Epithelial cell of proximal tubule (primary cell): ENCODE measurements at regions not wholly inside any gene's neighbourhood (a gene's known extent, or its start where the extent isn't known, plus 50 kb on each side); places are given as distances from the start of the nearest gene placed in this dataset.
A peak's percentile ranks its signal among the peaks of the same experiment; 100 is the strongest.

ENCODE experiments used
- DNase-seq: peaks from one replicate; pipeline ENCODE4 v3.0.0-alpha.2; 2011; ENCODE audit warnings: low read depth
- H3K4me3 ChIP-seq: 2 replicates; pipeline ENCODE4 v1.5.1; 2011; ENCODE audit warnings: low read depth, mild to moderate bottlenecking, low read length
- TF ChIP-seq, protein P1 (sequence below): conservative IDR thresholded peaks from 2 replicates; pipeline ENCODE4 v1.5.1; 2012; ENCODE audit warnings: low read depth, mild to moderate bottlenecking, low read length

DNA sequence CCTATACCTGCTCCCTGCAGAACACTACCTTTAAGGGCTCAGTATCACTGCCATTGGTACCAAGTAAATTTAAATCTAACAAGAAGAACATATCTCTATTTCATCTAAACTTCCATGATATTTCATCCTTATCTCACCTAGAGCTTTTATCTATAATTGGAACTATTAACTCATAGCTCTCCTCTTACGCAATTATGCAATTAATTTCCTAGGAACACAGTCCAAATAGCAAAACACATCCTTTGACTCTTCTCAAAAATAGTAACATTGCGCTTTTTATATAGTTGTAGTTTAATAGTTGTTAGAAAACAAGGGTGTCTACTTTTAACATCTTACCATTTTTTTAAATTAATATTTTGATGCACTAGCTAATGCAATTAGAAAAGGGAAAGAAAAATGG is 986.8 kb upstream of the SLC35B3 start:
- DNase-seq, result no peak
- no peak overlapping the region for H3K4me3 ChIP-seq
- TF ChIP-seq, protein P1, sequence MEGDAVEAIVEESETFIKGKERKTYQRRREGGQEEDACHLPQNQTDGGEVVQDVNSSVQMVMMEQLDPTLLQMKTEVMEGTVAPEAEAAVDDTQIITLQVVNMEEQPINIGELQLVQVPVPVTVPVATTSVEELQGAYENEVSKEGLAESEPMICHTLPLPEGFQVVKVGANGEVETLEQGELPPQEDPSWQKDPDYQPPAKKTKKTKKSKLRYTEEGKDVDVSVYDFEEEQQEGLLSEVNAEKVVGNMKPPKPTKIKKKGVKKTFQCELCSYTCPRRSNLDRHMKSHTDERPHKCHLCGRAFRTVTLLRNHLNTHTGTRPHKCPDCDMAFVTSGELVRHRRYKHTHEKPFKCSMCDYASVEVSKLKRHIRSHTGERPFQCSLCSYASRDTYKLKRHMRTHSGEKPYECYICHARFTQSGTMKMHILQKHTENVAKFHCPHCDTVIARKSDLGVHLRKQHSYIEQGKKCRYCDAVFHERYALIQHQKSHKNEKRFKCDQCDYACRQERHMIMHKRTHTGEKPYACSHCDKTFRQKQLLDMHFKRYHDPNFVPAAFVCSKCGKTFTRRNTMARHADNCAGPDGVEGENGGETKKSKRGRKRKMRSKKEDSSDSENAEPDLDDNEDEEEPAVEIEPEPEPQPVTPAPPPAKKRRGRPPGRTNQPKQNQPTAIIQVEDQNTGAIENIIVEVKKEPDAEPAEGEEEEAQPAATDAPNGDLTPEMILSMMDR, result no peak

DNA sequence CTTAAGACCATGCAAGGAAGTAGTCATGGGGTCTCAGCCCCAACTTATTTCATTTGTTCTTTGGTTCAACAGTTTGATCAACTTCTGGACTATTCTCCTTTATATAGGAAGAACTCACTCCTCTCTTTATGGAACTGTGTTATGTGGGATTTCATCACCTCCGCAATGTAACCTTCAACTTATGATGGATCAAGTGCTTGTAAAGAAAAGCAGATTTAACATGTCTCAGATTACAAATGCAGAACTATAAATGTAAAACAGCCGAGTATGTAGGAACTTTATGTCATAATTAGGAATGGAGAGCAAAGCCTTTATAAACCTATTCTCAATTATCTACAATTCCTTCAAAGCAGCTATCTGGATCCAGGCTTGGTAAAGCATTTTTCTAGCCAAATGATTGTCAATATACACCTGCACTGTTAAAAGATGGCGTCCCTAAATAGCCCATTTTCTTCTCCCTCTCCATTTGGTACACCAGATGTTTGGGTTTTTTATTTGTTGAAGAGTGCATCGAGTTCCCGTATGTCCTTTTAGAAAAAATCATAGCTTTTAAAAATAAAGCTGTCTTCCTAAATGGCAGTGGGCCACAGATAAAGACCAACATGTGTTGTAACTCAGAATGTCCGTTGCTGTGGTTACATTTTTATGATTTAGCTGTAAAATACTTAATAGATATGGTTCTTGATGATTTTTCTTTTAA is 985.1 kb upstream of the SLC35B3 start:
- H3K4me3 ChIP-seq, result no peak overlapping the region
- TF ChIP-seq, protein P1, result no peak
- no peak for DNase-seq

DNA sequence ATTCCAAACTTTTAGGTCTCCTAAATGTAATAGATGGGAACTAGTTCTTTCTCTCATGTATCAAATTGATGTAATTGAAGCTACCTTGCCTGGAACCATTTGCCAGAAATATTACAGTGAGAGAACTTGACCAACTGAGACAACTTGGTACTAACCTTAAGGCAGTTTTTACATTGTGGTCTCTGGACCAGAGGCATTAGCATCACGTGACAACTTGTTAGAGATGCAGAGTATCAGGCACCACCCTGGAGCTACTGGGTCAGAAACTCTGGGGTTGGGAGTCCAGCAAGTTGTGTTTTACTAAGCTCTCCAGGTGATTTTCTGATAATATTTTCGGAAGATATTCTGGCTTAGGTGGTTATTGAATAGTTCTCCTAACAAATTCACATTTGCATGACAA is 982.1 kb upstream of the SLC35B3 start:
- no peak for DNase-seq
- no peak overlapping the region for H3K4me3 ChIP-seq
- TF ChIP-seq, protein P1, result no peak

DNA sequence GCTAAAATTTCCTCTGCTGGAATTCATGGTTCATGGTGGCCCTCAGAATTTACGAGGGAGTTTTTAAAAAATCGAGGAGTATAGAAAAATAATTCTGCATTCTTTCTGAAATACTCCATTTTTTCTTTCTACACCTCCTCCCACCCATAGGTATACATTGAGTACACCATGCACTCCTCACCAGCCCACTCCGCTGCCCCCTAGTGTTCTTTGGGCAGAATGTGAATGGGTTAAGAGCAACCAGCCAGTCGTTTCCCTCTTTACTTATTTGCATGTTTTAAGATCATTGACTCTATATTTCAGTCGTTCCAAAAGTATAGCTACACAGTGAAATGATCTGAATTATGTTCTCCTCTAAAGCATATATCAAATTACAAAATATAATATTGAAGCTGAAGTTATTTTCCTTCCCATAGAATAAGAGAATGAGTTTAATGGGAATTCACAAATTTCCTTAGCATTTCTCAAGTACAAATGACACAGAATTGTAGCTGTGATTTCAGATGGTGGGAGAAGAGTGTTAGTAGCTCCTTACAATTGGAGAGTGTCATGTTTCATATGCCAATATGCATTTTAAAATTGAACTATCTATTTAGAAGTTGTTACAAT is 977.7 kb upstream of the SLC35B3 start:
- no peak overlapping the region for H3K4me3 ChIP-seq
- TF ChIP-seq, protein P1, result peak; percentile 75
- no peak for DNase-seq

DNA sequence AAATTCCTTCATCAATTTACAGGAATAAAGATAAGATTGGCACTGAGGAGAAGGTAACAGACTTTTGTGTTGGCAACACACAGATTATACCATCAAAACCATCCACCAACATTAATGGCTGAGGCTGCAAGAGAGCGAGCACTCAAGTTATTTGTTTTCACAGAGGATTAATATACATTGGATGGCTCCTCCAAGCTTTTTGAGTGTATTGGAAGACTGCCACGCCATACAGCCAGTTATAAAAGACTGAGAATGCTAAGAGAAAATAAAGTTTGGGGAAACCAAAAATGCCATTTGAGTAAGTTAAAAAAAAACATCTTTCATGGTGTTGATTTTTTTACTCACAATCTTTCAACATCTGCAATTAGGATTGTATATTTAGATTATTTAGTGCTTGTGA is 973.8 kb upstream of the SLC35B3 start:
- DNase-seq, result no peak
- TF ChIP-seq, protein P1, result no peak
- H3K4me3 ChIP-seq, result no peak overlapping the region

DNA sequence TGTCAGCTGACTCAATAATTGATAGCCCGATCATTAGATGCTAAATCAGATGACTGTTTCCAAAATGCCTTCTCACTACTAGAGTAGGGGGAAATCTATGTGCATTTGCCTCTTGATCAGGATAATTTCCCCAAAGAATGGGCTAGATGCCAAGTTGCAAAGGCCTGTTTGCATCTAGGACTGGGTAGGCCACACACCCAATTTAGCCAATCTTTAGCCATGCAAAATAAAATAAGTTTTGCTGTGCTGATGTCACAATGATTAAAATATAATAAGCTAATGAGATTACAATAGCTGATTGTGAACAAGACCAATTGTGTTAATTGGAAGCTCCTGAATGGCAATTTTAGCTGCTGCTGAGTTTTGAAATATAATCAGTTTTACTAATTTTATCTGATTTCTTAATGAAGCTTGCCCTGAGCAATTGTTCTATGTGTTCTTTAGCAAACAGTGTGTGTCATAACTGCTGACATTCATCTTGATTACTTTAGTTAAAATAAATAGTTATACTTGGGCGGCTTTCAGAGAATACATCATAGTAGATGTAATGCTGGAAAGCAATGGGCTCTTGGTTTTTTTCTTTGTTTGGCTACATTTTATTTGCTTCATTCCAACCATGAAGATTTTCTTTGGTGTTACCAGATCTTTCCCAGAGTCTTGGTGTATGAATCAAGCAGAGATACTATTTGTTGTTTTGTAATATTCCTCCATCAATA is 973.2 kb upstream of the SLC35B3 start:
- H3K4me3 ChIP-seq, result no peak overlapping the region
- TF ChIP-seq, protein P1, result no peak
- no peak for DNase-seq
